HG03159 (cell line): ENCODE measurements at regions not wholly inside any gene's neighbourhood (a gene's known extent, or its start where the extent isn't known, plus 50 kb on each side); places are given as distances from the start of the nearest gene placed in this dataset.

Source experiments
- ATAC-seq: cut with Tn5 transposase; IDR thresholded peaks from one replicate; pipeline ENCODE4 v1.9.1; 2021; ENCODE audit warnings: mild to moderate bottlenecking, moderate library complexity; ENCODE audit not compliant: unreplicated experiment

GRCh38 chr2:219987830-219988229 is 360.4 kb downstream of the SLC4A3 start:
- no peak for ATAC-seq

GRCh38 chr2:219989744-219990143 is 362.3 kb downstream of the SLC4A3 start:
- ATAC-seq, result no peak

- ATAC-seq, result no peak
Measured at GRCh38 chr2:219991116-219991515, 363.7 kb downstream of the SLC4A3 start.

- ATAC-seq, result no peak
Measured at GRCh38 chr2:219995399-219995798, 368.0 kb downstream of the SLC4A3 start.

- no peak for ATAC-seq
Measured at GRCh38 chr2:219995991-219996765, 368.7 kb downstream of the SLC4A3 start.

GRCh38 chr2:219997341-219997851 is 370.0 kb downstream of the SLC4A3 start:
- no peak for ATAC-seq

- no peak for ATAC-seq
Measured at GRCh38 chr2:219998107-219998506, 370.7 kb downstream of the SLC4A3 start.

- ATAC-seq, result no peak
Measured at GRCh38 chr2:219998714-219999227, 371.3 kb downstream of the SLC4A3 start.

- ATAC-seq, result no peak
Measured at GRCh38 chr2:220000080-220000479, 372.6 kb downstream of the SLC4A3 start.

GRCh38 chr2:220000586-220000985 is 373.2 kb downstream of the SLC4A3 start:
- ATAC-seq, result no peak

GRCh38 chr2:220001751-220002150 is 374.3 kb downstream of the SLC4A3 start:
- no peak for ATAC-seq

- ATAC-seq, result no peak
Measured at GRCh38 chr2:220002251-220002650, 374.8 kb downstream of the SLC4A3 start.

GRCh38 chr2:220002699-220003098 is 375.3 kb downstream of the SLC4A3 start:
- ATAC-seq, result no peak

GRCh38 chr2:220005362-220005761 is 377.9 kb downstream of the SLC4A3 start:
- no peak for ATAC-seq

- no peak for ATAC-seq
Measured at GRCh38 chr2:220006152-220006621, 378.8 kb downstream of the SLC4A3 start.

- ATAC-seq, result no peak
Measured at GRCh38 chr2:220011859-220012258, 384.4 kb downstream of the SLC4A3 start.

- ATAC-seq, result no peak
Measured at GRCh38 chr2:220014961-220015360, 387.5 kb downstream of the SLC4A3 start.

- no peak for ATAC-seq
Measured at GRCh38 chr2:220015576-220015975, 388.1 kb downstream of the SLC4A3 start.

- no peak for ATAC-seq
Measured at GRCh38 chr2:220025207-220025606, 397.8 kb downstream of the SLC4A3 start.

GRCh38 chr2:220029013-220029412 is 401.6 kb downstream of the SLC4A3 start:
- no peak for ATAC-seq

- ATAC-seq, result no peak
Measured at GRCh38 chr2:220033546-220033945, 406.1 kb downstream of the SLC4A3 start.

GRCh38 chr2:220034426-220035130 is 407.1 kb downstream of the SLC4A3 start:
- ATAC-seq, result no peak
